ENCODE measurements at regions not wholly inside any gene's neighbourhood (a gene's known extent, or its start where the extent isn't known, plus 50 kb on each side); places are given as distances from the start of the nearest gene placed in this dataset.
"Not testable (repeated sequence)": the region's sequence is repeated elsewhere in the genome, so short reads cannot be mapped to it uniquely, and the experiment has no call there.

- no peak for DNase-seq (ENCODE audit: low read depth)
Measured at GRCh38 chr3:102339671-102340070, 95.1 kb upstream of the ZPLD1 start.

DNA sequence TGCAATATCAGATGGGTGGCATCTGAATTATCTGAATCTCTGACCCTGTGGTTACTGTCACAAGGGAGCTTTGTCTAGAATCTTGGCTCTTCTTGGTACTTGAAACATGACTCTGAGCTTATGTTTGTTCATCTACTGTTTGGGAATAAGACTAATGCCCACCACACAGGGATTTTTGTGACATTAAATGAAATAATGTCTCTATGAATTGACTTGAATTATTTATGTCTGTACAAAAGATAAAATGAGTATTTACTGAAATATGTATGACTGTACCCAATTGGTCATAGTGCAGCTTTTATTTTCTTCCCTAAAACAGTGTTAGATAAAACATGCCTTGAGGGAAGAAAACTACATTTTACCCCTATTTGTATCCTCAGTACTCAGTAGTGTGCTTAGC lies 87.9 kb upstream of the ZPLD1 start:
- no peak for DNase-seq (ENCODE audit: low read depth)
- no peak overlapping the region for H3K4me3 ChIP-seq (ENCODE audit: low read depth, low read length)

More at GRCh38 chr3:102339671-102340070, 95.1 kb upstream of the ZPLD1 start:
- H3K4me3 ChIP-seq (ENCODE audit: low read depth, low read length), result no peak overlapping the region

DNA sequence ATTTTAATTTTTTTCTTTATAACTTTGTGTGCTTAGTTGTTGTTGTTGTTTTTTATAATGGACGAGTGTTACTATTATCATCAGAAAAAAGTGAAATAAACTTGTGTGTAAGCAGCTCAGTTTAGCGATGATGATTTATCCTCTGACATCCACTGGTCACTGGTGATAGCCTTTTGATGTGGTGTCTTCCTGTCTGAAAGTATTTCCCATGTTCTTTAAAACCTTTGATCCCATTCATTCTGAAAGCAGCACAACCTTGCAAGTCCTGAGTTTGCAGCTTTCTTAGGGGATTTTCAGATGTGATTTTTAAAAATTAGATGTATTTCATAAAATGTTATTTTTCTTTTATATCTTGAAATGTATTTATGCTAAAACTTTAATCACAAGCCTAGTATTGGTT lies 85.9 kb upstream of the ZPLD1 start:
- no peak overlapping the region for H3K4me3 ChIP-seq (ENCODE audit: low read depth, low read length)
- DNase-seq (ENCODE audit: low read depth), result no peak

- no peak overlapping the region for H3K4me3 ChIP-seq (ENCODE audit: low read depth, low read length)
- peak; percentile 31 for DNase-seq (ENCODE audit: low read depth)
Measured at GRCh38 chr3:102353148-102353547, 81.7 kb upstream of the ZPLD1 start.

DNA sequence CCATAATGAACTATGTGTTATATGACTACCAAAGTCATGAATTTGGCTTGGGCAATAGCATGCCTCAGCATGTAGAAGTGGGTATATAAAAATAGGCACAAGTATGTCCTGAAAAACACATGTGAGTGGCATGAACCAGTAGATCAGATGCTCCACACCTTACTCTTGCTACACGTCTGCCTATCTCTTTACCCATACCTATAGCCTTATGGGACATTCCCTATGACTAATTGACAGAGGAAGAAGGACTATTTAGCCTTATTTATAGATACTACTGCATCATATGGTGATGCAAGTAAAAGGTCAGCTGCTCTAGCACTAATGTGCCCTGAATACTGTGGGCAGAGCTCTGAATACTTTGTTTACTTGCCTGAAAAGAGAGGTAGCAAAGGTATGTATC lies 81.0 kb upstream of the ZPLD1 start:
- H3K4me3 ChIP-seq (ENCODE audit: low read depth, low read length), result no peak overlapping the region
- no peak for DNase-seq (ENCODE audit: low read depth)

DNA sequence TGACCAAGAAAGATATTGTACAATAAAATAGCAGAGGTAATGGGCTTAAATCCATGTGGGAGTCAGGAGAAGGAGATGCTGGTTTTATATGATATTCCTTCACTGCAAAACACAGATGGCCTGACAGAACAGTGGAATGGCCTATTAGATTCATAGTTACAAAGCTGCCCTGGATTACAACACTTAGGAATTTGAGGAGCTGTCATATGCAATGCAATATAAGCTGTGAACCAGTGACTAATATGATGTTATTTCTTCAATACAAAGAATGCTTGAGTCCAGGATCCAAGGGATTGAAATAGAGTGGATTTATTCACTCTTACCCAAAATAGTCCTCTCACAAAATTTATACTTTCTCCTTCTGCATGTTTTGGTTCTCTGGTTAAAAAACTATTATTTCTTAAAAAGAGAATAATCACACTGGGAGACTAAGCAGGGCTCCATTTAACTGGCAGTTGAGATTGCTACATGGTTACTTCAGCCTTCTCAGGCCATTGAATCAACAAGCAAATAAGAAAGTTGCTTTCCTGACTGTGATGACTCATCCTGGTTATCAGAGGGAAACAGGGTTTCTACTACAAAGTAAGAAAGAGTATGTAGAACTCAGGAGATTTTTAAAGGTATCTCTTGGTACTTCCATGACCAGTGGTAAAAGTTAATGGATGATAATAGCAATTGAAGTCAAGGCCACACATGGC lies 79.8 kb upstream of the ZPLD1 start:
- DNase-seq (ENCODE audit: low read depth), result peak; percentile 34
- no peak overlapping the region for H3K4me3 ChIP-seq (ENCODE audit: low read depth, low read length)

GRCh38 chr3:102356506-102356905 lies 78.3 kb upstream of the ZPLD1 start:
- DNase-seq (ENCODE audit: low read depth), result no peak
- no peak overlapping the region for H3K4me3 ChIP-seq (ENCODE audit: low read depth, low read length)

DNA sequence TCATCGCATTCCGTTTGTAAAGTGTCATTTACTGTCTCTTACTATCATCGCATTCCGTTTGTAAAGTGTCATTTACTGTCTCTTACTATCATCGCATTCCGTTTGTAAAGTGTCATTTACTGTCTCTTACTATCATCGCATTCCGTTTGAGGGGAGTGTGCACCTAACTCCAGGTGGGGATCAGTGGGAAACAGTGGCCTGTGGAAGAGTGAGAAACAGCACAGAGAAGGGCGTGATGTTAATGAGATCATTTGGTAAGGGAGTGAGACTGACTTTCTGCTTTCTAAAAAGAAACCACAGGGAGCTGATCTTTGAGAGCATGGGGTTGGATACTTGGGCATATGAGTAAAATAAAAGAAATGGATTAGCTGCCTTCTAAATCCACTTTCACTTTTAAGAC lies 77.5 kb upstream of the ZPLD1 start:
- not testable (repeated sequence) for H3K4me3 ChIP-seq (ENCODE audit: low read depth, low read length); DNase-seq (ENCODE audit: low read depth)

DNA sequence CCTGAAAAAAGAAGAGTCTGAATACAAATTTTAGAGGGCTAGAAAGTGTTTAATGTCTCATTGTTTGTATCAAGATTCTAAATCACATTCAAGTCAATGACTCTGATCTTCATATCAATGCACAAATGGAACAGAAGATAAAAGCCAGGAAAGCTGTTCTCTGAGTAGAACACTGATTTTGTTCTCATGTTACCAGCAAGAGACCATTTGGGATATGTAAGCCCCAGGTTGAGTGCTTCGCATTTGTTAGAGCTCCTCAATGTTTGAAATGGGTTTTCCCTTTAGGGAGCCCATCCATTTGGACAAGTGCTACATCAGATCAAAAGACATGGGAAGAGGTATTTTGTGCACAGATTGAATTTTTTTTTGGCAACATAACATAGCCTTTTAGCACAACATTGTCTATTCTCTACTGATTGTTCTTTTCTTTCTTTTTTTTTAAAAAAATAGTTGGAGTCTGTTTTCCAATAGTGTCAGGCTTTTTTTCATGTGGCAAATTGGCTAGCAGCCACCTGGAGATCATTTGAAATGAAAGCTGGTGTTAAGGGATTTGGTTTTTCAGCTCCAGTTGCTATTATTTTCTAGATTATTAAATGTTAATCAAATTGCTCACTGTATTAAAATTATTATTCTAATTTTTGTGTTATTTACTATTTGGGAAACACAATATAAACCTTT lies 74.5 kb upstream of the ZPLD1 start:
- no peak for DNase-seq (ENCODE audit: low read depth)
- no peak overlapping the region for H3K4me3 ChIP-seq (ENCODE audit: low read depth, low read length)

GRCh38 chr3:102361101-102361500 lies 73.7 kb upstream of the ZPLD1 start:
- DNase-seq (ENCODE audit: low read depth), result no peak
- H3K4me3 ChIP-seq (ENCODE audit: low read depth, low read length), result no peak overlapping the region

GRCh38 chr3:102366116-102366515 lies 68.7 kb upstream of the ZPLD1 start:
- H3K4me3 ChIP-seq (ENCODE audit: low read depth, low read length); DNase-seq (ENCODE audit: low read depth): not testable (repeated sequence)

GRCh38 chr3:102374863-102375634 lies 59.8 kb upstream of the ZPLD1 start:
- DNase-seq (ENCODE audit: low read depth), result no peak
- H3K4me3 ChIP-seq (ENCODE audit: low read depth, low read length), result no peak overlapping the region

GRCh38 chr3:102378216-102378615 lies 56.6 kb upstream of the ZPLD1 start:
- no peak overlapping the region for H3K4me3 ChIP-seq (ENCODE audit: low read depth, low read length)
- no peak for DNase-seq (ENCODE audit: low read depth)

DNA sequence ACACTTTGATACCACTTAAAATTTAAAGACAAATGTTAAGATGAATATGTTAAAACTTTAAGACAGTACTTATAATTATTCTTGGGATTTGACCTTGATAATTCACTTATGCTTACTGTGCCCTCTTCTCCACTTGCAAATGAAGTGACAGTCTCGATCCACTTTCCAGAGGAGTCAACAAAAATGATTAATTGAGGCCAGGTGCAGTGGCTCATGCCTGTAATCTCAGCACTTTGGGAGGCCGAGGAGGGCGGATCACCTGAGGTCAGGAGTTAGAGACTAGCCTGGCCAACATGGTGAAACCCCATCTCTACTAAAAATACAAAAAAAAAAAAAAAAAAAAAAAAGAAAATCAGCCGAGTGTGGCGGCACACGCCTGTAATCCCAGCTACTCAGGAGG lies 52.6 kb upstream of the ZPLD1 start:
- not testable (repeated sequence) for DNase-seq (ENCODE audit: low read depth)

More for the DNA sequence above, 52.6 kb upstream of the ZPLD1 start:
- H3K4me3 ChIP-seq (ENCODE audit: low read depth, low read length), result not testable (repeated sequence)
